ENCODE measurements at regions not wholly inside any gene's neighbourhood (a gene's known extent, or its start where the extent isn't known, plus 50 kb on each side); places are given as distances from the start of the nearest gene placed in this dataset.

DNA sequence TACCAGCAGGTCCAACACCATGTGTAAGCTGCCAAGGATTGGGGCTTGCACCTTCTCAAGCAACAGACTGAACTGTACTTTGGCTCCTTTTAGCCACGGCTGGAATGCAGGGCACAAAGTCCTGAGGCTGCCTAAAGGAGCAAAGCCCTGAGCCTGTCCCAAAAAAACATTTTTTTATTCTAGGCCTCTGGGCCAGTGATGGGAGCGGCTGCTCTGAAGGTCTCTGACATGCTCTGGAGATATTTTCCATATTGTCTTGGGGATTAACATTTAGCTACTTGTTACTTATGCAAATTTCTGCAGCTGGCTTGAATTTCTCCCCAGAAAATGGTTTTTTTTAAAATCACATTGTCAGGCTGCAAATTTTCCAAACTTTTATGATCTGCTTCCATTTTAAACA is 885.3 kb downstream of the GLUD2 start:
- no peaks in the 10 kb centered on the region for H3K4me1 ChIP-seq
- no peaks in the 10 kb centered on the region for H3K9me3 ChIP-seq
- intact Hi-C loops (cut with DNase I; ENCODE audit: low total_unique reads), result no loop called here
- H3K4me3 ChIP-seq, result no peak overlapping the region
- no peaks in the 10 kb centered on the region for H3K27me3 ChIP-seq
- TF ChIP-seq, protein P1, sequence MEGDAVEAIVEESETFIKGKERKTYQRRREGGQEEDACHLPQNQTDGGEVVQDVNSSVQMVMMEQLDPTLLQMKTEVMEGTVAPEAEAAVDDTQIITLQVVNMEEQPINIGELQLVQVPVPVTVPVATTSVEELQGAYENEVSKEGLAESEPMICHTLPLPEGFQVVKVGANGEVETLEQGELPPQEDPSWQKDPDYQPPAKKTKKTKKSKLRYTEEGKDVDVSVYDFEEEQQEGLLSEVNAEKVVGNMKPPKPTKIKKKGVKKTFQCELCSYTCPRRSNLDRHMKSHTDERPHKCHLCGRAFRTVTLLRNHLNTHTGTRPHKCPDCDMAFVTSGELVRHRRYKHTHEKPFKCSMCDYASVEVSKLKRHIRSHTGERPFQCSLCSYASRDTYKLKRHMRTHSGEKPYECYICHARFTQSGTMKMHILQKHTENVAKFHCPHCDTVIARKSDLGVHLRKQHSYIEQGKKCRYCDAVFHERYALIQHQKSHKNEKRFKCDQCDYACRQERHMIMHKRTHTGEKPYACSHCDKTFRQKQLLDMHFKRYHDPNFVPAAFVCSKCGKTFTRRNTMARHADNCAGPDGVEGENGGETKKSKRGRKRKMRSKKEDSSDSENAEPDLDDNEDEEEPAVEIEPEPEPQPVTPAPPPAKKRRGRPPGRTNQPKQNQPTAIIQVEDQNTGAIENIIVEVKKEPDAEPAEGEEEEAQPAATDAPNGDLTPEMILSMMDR (IDR thresholded peaks at IDR 0.05), result no peak
- TF ChIP-seq POLR2A (IDR thresholded peaks at IDR 0.05), result no peak
- no peak for DNase-seq
- no peak overlapping the region for H3K27ac ChIP-seq
- no peaks in the 10 kb centered on the region for H3K36me3 ChIP-seq (ENCODE audit: low read depth, missing control alignments)
- 63 to 64% methylated on average over 1 to 2 of the region's 2 CpGs for WGBS, 2 donors

DNA sequence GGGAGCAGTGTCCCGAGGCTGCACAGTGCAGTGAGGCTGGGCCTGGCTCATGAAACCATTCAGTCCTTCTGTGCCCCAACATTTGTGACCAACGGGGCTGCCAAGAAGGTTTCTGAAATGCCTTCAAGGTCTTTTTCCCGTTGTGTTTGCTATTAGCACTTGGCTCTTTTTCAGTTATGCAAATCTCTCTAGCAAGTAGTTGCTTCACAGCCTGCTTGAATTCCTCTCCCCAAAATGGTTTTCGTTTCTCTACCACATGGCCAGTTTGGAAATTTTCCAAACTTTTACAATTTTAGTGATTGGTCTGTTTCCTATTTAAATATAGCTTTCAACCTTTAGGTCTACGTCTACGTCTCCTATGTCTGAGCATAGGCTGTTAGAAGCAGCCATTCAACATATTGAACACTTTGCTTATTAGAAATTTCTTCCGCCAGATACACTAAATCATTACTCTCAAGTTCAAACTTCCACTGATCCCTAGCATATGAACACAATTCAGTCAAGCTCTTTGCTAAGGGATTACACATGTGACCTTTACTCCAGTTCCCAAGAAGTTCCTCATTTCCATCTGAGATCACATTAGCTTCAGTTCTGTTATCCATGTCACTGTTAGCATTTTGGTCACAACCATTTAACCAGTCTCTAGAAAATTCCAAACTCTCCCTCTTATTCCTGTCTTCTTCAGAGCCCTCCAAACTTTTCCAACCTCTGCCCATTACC is 901.8 kb downstream of the GLUD2 start:
- no peak for DNase-seq
- intact Hi-C loops (cut with DNase I; ENCODE audit: low total_unique reads), result no loop called here
- H3K9me3 ChIP-seq, result no peaks in the 10 kb centered on the region

DNA sequence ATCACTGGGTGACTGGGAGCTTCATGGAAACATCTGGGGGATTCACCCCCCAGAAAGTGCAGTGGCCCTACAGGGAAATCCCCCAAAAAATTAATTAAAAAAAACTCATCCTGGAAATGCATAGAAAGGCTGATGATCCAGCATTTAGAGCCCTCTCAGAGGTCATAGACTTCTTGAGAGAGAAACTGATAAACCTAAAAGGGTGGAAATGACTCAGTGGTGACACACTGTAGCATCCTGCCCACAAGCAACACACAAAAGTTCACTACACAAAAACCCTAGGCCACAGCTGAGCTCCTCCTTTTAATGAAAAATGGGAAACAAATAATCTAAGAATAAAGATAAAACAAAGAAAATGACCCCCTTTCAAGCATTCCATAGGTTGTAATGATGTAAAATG is 911.5 kb downstream of the GLUD2 start:
- no peaks in the 10 kb centered on the region for H3K27me3 ChIP-seq
- H3K36me3 ChIP-seq (ENCODE audit: low read depth, missing control alignments), result no peaks in the 10 kb centered on the region
- H3K4me1 ChIP-seq, result no peaks in the 10 kb centered on the region
- H3K9me3 ChIP-seq, result no peaks in the 10 kb centered on the region
- H3K27ac ChIP-seq, result no peak overlapping the region
- TF ChIP-seq, protein P1 (IDR thresholded peaks at IDR 0.05), result no peak
- no peak for TF ChIP-seq POLR2A (IDR thresholded peaks at IDR 0.05)
- intact Hi-C loops (cut with DNase I; ENCODE audit: low total_unique reads), result no loop called here
- H3K4me3 ChIP-seq, result no peak overlapping the region
- DNase-seq, result no peak

More for the DNA sequence above, 901.8 kb downstream of the GLUD2 start:
- H3K27ac ChIP-seq, result no peak overlapping the region
- no peaks in the 10 kb centered on the region for H3K4me1 ChIP-seq
- no peaks in the 10 kb centered on the region for H3K27me3 ChIP-seq
- no peak overlapping the region for H3K4me3 ChIP-seq
- TF ChIP-seq POLR2A (IDR thresholded peaks at IDR 0.05), result no peak
- TF ChIP-seq, protein P1 (IDR thresholded peaks at IDR 0.05), result no peak
- 51 to 63% methylated on average over 6 to 7 of the region's 7 CpGs for WGBS, 2 donors
- H3K36me3 ChIP-seq (ENCODE audit: low read depth, missing control alignments), result no peaks in the 10 kb centered on the region

DNA sequence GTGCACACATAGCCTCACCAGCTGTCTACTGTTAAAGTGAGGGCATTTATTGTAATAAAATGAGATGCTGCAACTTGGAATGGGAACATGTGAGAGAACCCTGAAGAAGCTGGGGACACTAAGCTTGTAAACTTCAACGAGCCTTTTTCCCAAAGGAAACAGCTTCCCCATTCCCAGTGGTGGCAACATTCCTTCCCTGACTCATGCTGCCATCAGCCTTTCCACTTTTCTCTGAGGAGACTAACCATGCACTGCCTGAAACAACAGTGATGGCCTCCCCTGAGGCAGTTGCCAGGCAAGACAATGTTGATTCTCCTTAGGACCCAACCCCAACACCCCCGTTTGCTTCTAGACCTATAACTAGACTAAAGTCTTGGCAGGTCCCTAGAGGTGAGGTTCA is 928.3 kb downstream of the GLUD2 start:
- TF ChIP-seq, protein P1 (IDR thresholded peaks at IDR 0.05), result no peak
- TF ChIP-seq POLR2A (IDR thresholded peaks at IDR 0.05), result no peak
- no peak for DNase-seq
- no peak overlapping the region for H3K27ac ChIP-seq
- H3K4me3 ChIP-seq, result no peak overlapping the region
- WGBS, 2 donors, result 63 to 80% methylated on average over 1 of the region's 2 CpGs
- H3K4me1 ChIP-seq, result no peaks in the 10 kb centered on the region
- H3K27me3 ChIP-seq, result no peaks in the 10 kb centered on the region
- intact Hi-C loops (cut with DNase I; ENCODE audit: low total_unique reads), result no loop called here
- no peaks in the 10 kb centered on the region for H3K9me3 ChIP-seq
- H3K36me3 ChIP-seq (ENCODE audit: low read depth, missing control alignments), result no peaks in the 10 kb centered on the region

DNA sequence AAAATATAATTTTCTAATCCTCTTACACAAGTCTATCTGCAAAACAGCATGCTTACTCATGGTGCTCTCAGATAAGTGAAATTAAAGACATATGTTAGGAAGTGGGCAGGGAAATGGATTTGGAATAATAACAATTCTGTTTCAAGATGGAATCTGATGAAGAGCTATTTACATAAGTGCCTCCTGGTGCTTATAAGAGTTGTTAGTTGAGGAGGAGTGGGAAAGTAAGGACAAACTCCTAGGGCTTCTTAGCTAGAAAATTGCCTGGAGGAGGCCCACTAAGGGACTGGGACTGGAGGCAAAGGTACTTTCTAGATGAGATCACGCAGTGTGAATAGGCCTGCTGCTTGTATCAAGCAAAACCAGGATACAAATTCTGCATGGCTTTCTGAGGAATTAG is 939.8 kb downstream of the GLUD2 start:
- Histone ChIP-seq H3K27me3 (no peaks in the 10 kb centered on the region), H3K4me1 (no peaks in the 10 kb centered on the region), H3K27ac (no peak overlapping the region), H3K36me3 (ENCODE audit: low read depth, missing control alignments) (no peaks in the 10 kb centered on the region), H3K9me3 (no peaks in the 10 kb centered on the region), H3K4me3 (no peak overlapping the region)
- TF ChIP-seq POLR2A (IDR thresholded peaks at IDR 0.05), result no peak
- TF ChIP-seq, protein P1 (IDR thresholded peaks at IDR 0.05), result no peak
- intact Hi-C loops (cut with DNase I; ENCODE audit: low total_unique reads), result no loop called here
- DNase-seq, result no peak
- 75 to 90% methylated on average over 1 of the region's 1 CpG for WGBS, 2 donors

Data from testis (tissue), 2 donors.